Neural cell (in vitro differentiated cells): ENCODE measurements at regions not wholly inside any gene's neighbourhood (a gene's known extent, or its start where the extent isn't known, plus 50 kb on each side); places are given as distances from the start of the nearest gene placed in this dataset.

Source experiments
- H2AFZ ChIP-seq: fragments of 200-600, 300-800 bp; sonication (generic), shearing (Covaris generic); 2 replicates; pipeline ENCODE4 v1.6.0; 2014; ENCODE audit warnings: low read depth, mild to moderate bottlenecking, antibody characterized with exemption, low read length, moderate library complexity
- H3F3A ChIP-seq: fragments of 200-600 bp; shearing (Covaris generic); 2 replicates; pipeline ENCODE4 v1.6.1; 2016; ENCODE audit warnings: mild to moderate bottlenecking, moderate library complexity, mixed read lengths, antibody characterized with exemption, low read length; ENCODE audit not compliant: insufficient read depth, poor library complexity, severe bottlenecking
- H3K27ac ChIP-seq: fragments of 200-600, 300-800 bp; sonication (generic), shearing (Covaris generic); 2 replicates; pipeline ENCODE4 v1.5.1; 2014; ENCODE audit warnings: mild to moderate bottlenecking, low read length, moderate library complexity
- H3K27me3 ChIP-seq: fragments of 300-800, 200-600 bp; sonication (generic), shearing (Covaris generic); 2 replicates; pipeline ENCODE4 v1.6.0; 2014; ENCODE audit warnings: mild to moderate bottlenecking, low read depth, low read length, moderate library complexity; ENCODE audit not compliant: insufficient read depth
- H3K36me3 ChIP-seq: fragments of 300-800, 200-600 bp; sonication (generic), shearing (Covaris generic); 2 replicates; pipeline ENCODE4 v1.5.1; 2014; ENCODE audit warnings: mild to moderate bottlenecking, antibody characterized with exemption, low read length, moderate library complexity; ENCODE audit not compliant: insufficient read depth
- H3K4me2 ChIP-seq: fragments of 300-800, 200-600 bp; sonication (generic), shearing (Covaris generic); 2 replicates; pipeline ENCODE4 v1.6.0; 2014; ENCODE audit warnings: mild to moderate bottlenecking, low read length
- H3K4me3 ChIP-seq: fragments of 300-800, 200-600 bp; sonication (generic), shearing (Covaris generic); 2 replicates; pipeline ENCODE4 v1.5.1; 2014; ENCODE audit warnings: mild to moderate bottlenecking, low read length, moderate library complexity
- H3K79me2 ChIP-seq: fragments of 200-600 bp; shearing (Covaris generic); replicated peaks from 2 replicates; pipeline ENCODE4 v1.6.0; 2014; ENCODE audit warnings: mild to moderate bottlenecking, low read length, moderate library complexity; ENCODE audit not compliant: insufficient read depth
- H3K9ac ChIP-seq: fragments of 300-800, 200-600 bp; sonication (generic), shearing (Covaris generic); 2 replicates; pipeline ENCODE4 v1.6.1; 2016; ENCODE audit warnings: mild to moderate bottlenecking, low read length, mixed read lengths
- H3K9me2 ChIP-seq: fragments of 200-600 bp; shearing (Covaris generic); 2 replicates; pipeline ENCODE4 v1.6.1; 2016; ENCODE audit warnings: mild to moderate bottlenecking, low read length, mixed read lengths; ENCODE audit not compliant: insufficient read depth
- H3K9me3 ChIP-seq: fragments of 200-600, 300-800 bp; sonication (generic), shearing (Covaris generic); 2 replicates; pipeline ENCODE4 v1.6.1; 2016; ENCODE audit warnings: mild to moderate bottlenecking, mixed run types, low read length, moderate library complexity, mixed read lengths
- H4K20me1 ChIP-seq: fragments of 200-600 bp; shearing (Covaris generic); 2 replicates; pipeline ENCODE4 v1.6.1; 2016; ENCODE audit warnings: mild to moderate bottlenecking, mixed run types; ENCODE audit not compliant: insufficient read depth
- EP300 ChIP-seq: fragments of 450-650 bp; conservative IDR thresholded peaks from 2 replicates; pipeline ENCODE4 v1.6.1; 2014; ENCODE audit warnings: antibody characterized with exemption, mild to moderate bottlenecking, moderate library complexity; ENCODE audit not compliant: poor library complexity, severe bottlenecking
- EZH2 ChIP-seq: fragments of 200-600, 300-800 bp; shearing (Covaris generic), sonication (generic); IDR thresholded peaks from 2 replicates; pipeline ENCODE4 v1.6.1; 2014; ENCODE audit warnings: antibody characterized with exemption, low read length, borderline replicate concordance, mild to moderate bottlenecking; ENCODE audit not compliant: insufficient read depth, poor library complexity, severe bottlenecking
- MXI1 ChIP-seq: fragments of 450-650 bp; conservative IDR thresholded peaks from 2 replicates; pipeline ENCODE4 v1.6.1; 2014; ENCODE audit warnings: antibody characterized with exemption, mild to moderate bottlenecking; ENCODE audit not compliant: poor library complexity, severe bottlenecking
- POLR2AphosphoS5 ChIP-seq: IDR thresholded peaks from 2 replicates; pipeline ENCODE4 v1.6.1; 2012
- RAD21 ChIP-seq: fragments of 450-650 bp; conservative IDR thresholded peaks from 2 replicates; pipeline ENCODE4 v1.6.1; 2014; ENCODE audit warnings: antibody characterized with exemption, mild to moderate bottlenecking, moderate library complexity
- SMC3 ChIP-seq: fragments of 450-650 bp; conservative IDR thresholded peaks from 2 replicates; pipeline ENCODE4 v1.6.1; 2014; ENCODE audit warnings: antibody characterized with exemption, mild to moderate bottlenecking, moderate library complexity; ENCODE audit not compliant: poor library complexity
- TAF1 ChIP-seq: IDR thresholded peaks from 2 replicates; pipeline ENCODE4 v1.6.1; 2012; ENCODE audit warnings: low read depth
- TF ChIP-seq, protein P1 (sequence below): fragments of 450-650 bp; IDR thresholded peaks from 2 replicates; pipeline ENCODE4 v1.5.1; 2014; ENCODE audit warnings: antibody characterized with exemption, mild to moderate bottlenecking, moderate library complexity; ENCODE audit not compliant: poor library complexity, severe bottlenecking
- TF ChIP-seq, protein P2 (sequence below): IDR thresholded peaks from 2 replicates; pipeline ENCODE4 v1.6.1; 2012; ENCODE audit warnings: borderline replicate concordance

GRCh38 chr9:11158063-11158462, 545.3 kb upstream of the PTPRD start:
- Histone ChIP-seq H3K9me3 (peaks cover 3% of the 10 kb centered on the region), H3K4me3 (no peak overlapping the region), H3K36me3 (no peaks in the 10 kb centered on the region), H3K79me2 (no peaks in the 10 kb centered on the region), H2AFZ (no peak overlapping the region), H3K27ac (no peak overlapping the region), H3K9me2 (no peaks in the 10 kb centered on the region), H3F3A (no peaks in the 10 kb centered on the region), H3K9ac (no peak overlapping the region), H3K27me3 (no peaks in the 10 kb centered on the region), H3K4me2 (no peak overlapping the region), H4K20me1 (no peaks in the 10 kb centered on the region)
- TF ChIP-seq, protein P1, sequence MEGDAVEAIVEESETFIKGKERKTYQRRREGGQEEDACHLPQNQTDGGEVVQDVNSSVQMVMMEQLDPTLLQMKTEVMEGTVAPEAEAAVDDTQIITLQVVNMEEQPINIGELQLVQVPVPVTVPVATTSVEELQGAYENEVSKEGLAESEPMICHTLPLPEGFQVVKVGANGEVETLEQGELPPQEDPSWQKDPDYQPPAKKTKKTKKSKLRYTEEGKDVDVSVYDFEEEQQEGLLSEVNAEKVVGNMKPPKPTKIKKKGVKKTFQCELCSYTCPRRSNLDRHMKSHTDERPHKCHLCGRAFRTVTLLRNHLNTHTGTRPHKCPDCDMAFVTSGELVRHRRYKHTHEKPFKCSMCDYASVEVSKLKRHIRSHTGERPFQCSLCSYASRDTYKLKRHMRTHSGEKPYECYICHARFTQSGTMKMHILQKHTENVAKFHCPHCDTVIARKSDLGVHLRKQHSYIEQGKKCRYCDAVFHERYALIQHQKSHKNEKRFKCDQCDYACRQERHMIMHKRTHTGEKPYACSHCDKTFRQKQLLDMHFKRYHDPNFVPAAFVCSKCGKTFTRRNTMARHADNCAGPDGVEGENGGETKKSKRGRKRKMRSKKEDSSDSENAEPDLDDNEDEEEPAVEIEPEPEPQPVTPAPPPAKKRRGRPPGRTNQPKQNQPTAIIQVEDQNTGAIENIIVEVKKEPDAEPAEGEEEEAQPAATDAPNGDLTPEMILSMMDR = no peak
- TF ChIP-seq, protein P2, sequence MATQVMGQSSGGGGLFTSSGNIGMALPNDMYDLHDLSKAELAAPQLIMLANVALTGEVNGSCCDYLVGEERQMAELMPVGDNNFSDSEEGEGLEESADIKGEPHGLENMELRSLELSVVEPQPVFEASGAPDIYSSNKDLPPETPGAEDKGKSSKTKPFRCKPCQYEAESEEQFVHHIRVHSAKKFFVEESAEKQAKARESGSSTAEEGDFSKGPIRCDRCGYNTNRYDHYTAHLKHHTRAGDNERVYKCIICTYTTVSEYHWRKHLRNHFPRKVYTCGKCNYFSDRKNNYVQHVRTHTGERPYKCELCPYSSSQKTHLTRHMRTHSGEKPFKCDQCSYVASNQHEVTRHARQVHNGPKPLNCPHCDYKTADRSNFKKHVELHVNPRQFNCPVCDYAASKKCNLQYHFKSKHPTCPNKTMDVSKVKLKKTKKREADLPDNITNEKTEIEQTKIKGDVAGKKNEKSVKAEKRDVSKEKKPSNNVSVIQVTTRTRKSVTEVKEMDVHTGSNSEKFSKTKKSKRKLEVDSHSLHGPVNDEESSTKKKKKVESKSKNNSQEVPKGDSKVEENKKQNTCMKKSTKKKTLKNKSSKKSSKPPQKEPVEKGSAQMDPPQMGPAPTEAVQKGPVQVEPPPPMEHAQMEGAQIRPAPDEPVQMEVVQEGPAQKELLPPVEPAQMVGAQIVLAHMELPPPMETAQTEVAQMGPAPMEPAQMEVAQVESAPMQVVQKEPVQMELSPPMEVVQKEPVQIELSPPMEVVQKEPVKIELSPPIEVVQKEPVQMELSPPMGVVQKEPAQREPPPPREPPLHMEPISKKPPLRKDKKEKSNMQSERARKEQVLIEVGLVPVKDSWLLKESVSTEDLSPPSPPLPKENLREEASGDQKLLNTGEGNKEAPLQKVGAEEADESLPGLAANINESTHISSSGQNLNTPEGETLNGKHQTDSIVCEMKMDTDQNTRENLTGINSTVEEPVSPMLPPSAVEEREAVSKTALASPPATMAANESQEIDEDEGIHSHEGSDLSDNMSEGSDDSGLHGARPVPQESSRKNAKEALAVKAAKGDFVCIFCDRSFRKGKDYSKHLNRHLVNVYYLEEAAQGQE = no peak
- no peak for TF ChIP-seq POLR2AphosphoS5
- no peak for TF ChIP-seq TAF1
- no peak for TF ChIP-seq EZH2
- no peak for TF ChIP-seq EP300
- no peak for TF ChIP-seq SMC3
- TF ChIP-seq MXI1 = no peak
- TF ChIP-seq RAD21 = no peak

GRCh38 chr9:11158676-11159075, 545.9 kb upstream of the PTPRD start:
- Histone ChIP-seq H3K9ac (no peak overlapping the region), H3K27me3 (no peaks in the 10 kb centered on the region), H3K4me2 (no peak overlapping the region), H2AFZ (no peak overlapping the region), H3K9me3 (peaks cover 3% of the 10 kb centered on the region), H3K79me2 (no peaks in the 10 kb centered on the region), H3K9me2 (no peaks in the 10 kb centered on the region), H3F3A (no peaks in the 10 kb centered on the region), H3K4me3 (no peak overlapping the region), H3K27ac (no peak overlapping the region), H4K20me1 (no peaks in the 10 kb centered on the region), H3K36me3 (no peaks in the 10 kb centered on the region)
- no peak for TF ChIP-seq EZH2
- TF ChIP-seq, protein P2 = no peak
- TF ChIP-seq TAF1 = no peak
- TF ChIP-seq, protein P1 = no peak
- no peak for TF ChIP-seq SMC3
- TF ChIP-seq POLR2AphosphoS5 = no peak
- no peak for TF ChIP-seq RAD21
- no peak for TF ChIP-seq EP300
- TF ChIP-seq MXI1 = no peak
